HCT116 (cell line): ENCODE measurements at regions not wholly inside any gene's neighbourhood (a gene's known extent, or its start where the extent isn't known, plus 50 kb on each side); places are given as distances from the start of the nearest gene placed in this dataset.

Source experiments
- ATAC-seq: fragments of 200-7000 bp; cut with Tn5 transposase; 2 replicates; pipeline ENCODE4 v1.9.1; 2020; ENCODE audit warnings: mild to moderate bottlenecking, moderate library complexity
- BruUV-seq: library from RNA; stranded (reverse); fragments of 400-500 nt; replicated peaks from 2 replicates; lab custom pipeline; 2021; lab: Mats Ljungman, UMichigan
- CTCF ChIA-PET: fragments of 300-600 bp; sonication (Branson Sonifier 250); formaldehyde crosslinking; loops from one replicate; lab custom pipeline; 2021; ENCODE audit warnings: antibody characterized with exemption; lab: Charles Lee
- POLR2A ChIA-PET: fragments of 300-600, 350-600 bp; sonication (Branson Sonifier 250); formaldehyde crosslinking; loops from one replicate; lab custom pipeline; 2021; ENCODE audit warnings: antibody characterized with exemption; lab: Charles Lee
- RAD21 ChIA-PET, 2 experiments: fragments of 300-600 bp; sonication (Branson Sonifier 250); formaldehyde crosslinking; loops; one replicate each; lab custom pipeline; 2023; ENCODE audit warnings: low total read pairs in 2 of 2; ENCODE audit not compliant: uncharacterized antibody in 2 of 2, unreplicated experiment in 2 of 2, low non-redundant PET in 1 of 2; lab: Charles Lee
- DNase-seq: peaks from one replicate; pipeline ENCODE4 v3.0.0-alpha.2; 2010; ENCODE audit warnings: low read depth, low spot score
- H2AFZ ChIP-seq: fragments of 200-600 bp; shearing (Covaris generic), sonication (generic); 2 replicates; pipeline ENCODE4 v1.6.1; 2017; ENCODE audit warnings: low read depth, mixed run types, mixed read lengths, antibody characterized with exemption, low read length; ENCODE audit not compliant: poor library complexity, severe bottlenecking
- H3K27ac ChIP-seq: 2 replicates; pipeline ENCODE4 v1.5.1; 2012; ENCODE audit warnings: low read depth, low read length
- H3K27me3 ChIP-seq: fragments of 200-600 bp; sonication (generic); 2 replicates; pipeline ENCODE4 v1.6.1; 2016; ENCODE audit warnings: mixed run types, low read length, mixed read lengths; ENCODE audit not compliant: insufficient read depth
- H3K36me3 ChIP-seq, 2 experiments: fragments of 200-500 bp in 1 of 2; fragments of 200-600 bp in 1 of 2; sonication (Bioruptor generic) in 1 of 2; sonication (generic) in 1 of 2; 2 replicates each; pipeline versions ENCODE4 v1.5.1 to v1.6.1; 2014 to 2016; ENCODE audit warnings: low read length in 2 of 2, inconsistent platforms in 1 of 2, mixed read lengths in 1 of 2, mixed run types in 1 of 2; ENCODE audit not compliant: insufficient read depth in 2 of 2, control insufficient read depth in 1 of 2
- H3K4me1 ChIP-seq, 2 experiments: fragments of 200-600 bp in 1 of 2; sonication (generic) in 1 of 2; 2 replicates each; pipeline versions ENCODE4 v1.5.1 to v1.6.1; 2012 to 2017; ENCODE audit warnings: low read length in 2 of 2, inconsistent platforms in 1 of 2, mild to moderate bottlenecking in 1 of 2, mixed read lengths in 1 of 2, mixed run types in 1 of 2, moderate library complexity in 1 of 2; ENCODE audit not compliant: insufficient read depth in 2 of 2, control insufficient read depth in 1 of 2
- H3K4me2 ChIP-seq: fragments of 200-600 bp; sonication (generic); 2 replicates; pipeline ENCODE4 v1.6.1; 2017; ENCODE audit warnings: mixed run types, low read length, mixed read lengths
- H3K4me3 ChIP-seq, 2 experiments: fragments of 200-600 bp in 1 of 2; sonication (generic) in 1 of 2; replicated peaks in 1 of 2; 2 replicates each; pipeline ENCODE4 v1.5.1; 2011 to 2016; ENCODE audit warnings: low read length in 2 of 2, control low read depth in 1 of 2, low read depth in 1 of 2, mild to moderate bottlenecking in 1 of 2, mixed read lengths in 1 of 2, mixed run types in 1 of 2
- H3K79me2 ChIP-seq: fragments of 200-600 bp; sonication (generic); 2 replicates; pipeline ENCODE4 v1.6.1; 2017; ENCODE audit warnings: mild to moderate bottlenecking, mixed run types, low read length, moderate library complexity, mixed read lengths; ENCODE audit not compliant: insufficient read depth
- H3K9ac ChIP-seq: fragments of 200-600 bp; sonication (generic); 2 replicates; pipeline ENCODE4 v1.6.1; 2016; ENCODE audit warnings: low read length, mixed read lengths
- H3K9me2 ChIP-seq: fragments of 200-600 bp; sonication (generic), shearing (Covaris generic); 2 replicates; pipeline ENCODE4 v1.6.1; 2017; ENCODE audit warnings: mixed run types, mild to moderate bottlenecking, moderate library complexity; ENCODE audit not compliant: insufficient read depth
- H3K9me3 ChIP-seq, 2 experiments: fragments of 200-500 bp in 1 of 2; fragments of 200-600 bp in 1 of 2; sonication (Bioruptor generic) in 1 of 2; sonication (generic) in 1 of 2; 2 replicates each; pipeline ENCODE4 v1.6.1; 2014 to 2017; ENCODE audit warnings: low read length in 2 of 2, mixed read lengths in 2 of 2, inconsistent platforms in 1 of 2, low read depth in 1 of 2, mild to moderate bottlenecking in 1 of 2, mixed run types in 1 of 2, moderate library complexity in 1 of 2; ENCODE audit not compliant: control insufficient read depth in 1 of 2, insufficient read depth in 1 of 2
- H4K20me1 ChIP-seq: fragments of 200-600 bp; sonication (generic), shearing (Covaris generic); 2 replicates; pipeline ENCODE4 v1.6.1; 2017; ENCODE audit warnings: mixed run types, mild to moderate bottlenecking, moderate library complexity; ENCODE audit not compliant: insufficient read depth
- EZH2 ChIP-seq: fragments of 200-600 bp; sonication (generic); IDR thresholded peaks from 2 replicates; pipeline ENCODE4 v1.6.1; 2017; ENCODE audit warnings: antibody characterized with exemption, mixed run types
- FOSL1 ChIP-seq: IDR thresholded peaks from 2 replicates; pipeline ENCODE4 v1.6.1; 2012; ENCODE audit warnings: low read depth
- JUND ChIP-seq: IDR thresholded peaks from 2 replicates; pipeline ENCODE4 v1.6.1; 2012
- MAX ChIP-seq: IDR thresholded peaks from 2 replicates; pipeline ENCODE4 v1.6.1; 2012
- SP1 ChIP-seq: IDR thresholded peaks from 2 replicates; pipeline ENCODE4 v1.6.1; 2012; ENCODE audit warnings: low read depth
- SRF ChIP-seq: IDR thresholded peaks from 2 replicates; pipeline ENCODE4 v1.6.1; 2012; ENCODE audit warnings: low read depth
- ZBTB33 ChIP-seq: IDR thresholded peaks from 2 replicates; pipeline ENCODE4 v1.6.1; 2011; ENCODE audit warnings: mild to moderate bottlenecking, low read length, moderate library complexity; ENCODE audit not compliant: insufficient replicate concordance; ENCODE audit errors: extremely low read depth
- intact Hi-C: fragments of 100-400 bp; cut with micrococcal nuclease; formaldehyde crosslinking; loops from 2 replicates; pipeline ENCODE4 v1.10.0; 2022

GRCh38 chr6:17218749-17219093 lies 62.4 kb upstream of the RBM24 start:
- Histone ChIP-seq H3K27me3 (no peaks in the 10 kb centered on the region), H3K4me3 (no peak overlapping the region), H2AFZ (no peak overlapping the region), H3K4me2 (no peak overlapping the region), H3K9me2 (no peaks in the 10 kb centered on the region), H3K27ac (no peak overlapping the region), H3K79me2 (no peaks in the 10 kb centered on the region), H3K9me3 (no peaks in the 10 kb centered on the region), H3K4me1 (no peaks in the 10 kb centered on the region), H3K36me3 (no peaks in the 10 kb centered on the region), H4K20me1 (no peaks in the 10 kb centered on the region), H3K9ac (no peak overlapping the region)
- ChIA-PET CTCF (no interaction called here), RAD21 (no interaction called here), POLR2A (no interaction called here)
- no peak for TF ChIP-seq SP1
- TF ChIP-seq EZH2 = no peak
- no peak for TF ChIP-seq FOSL1
- DNase-seq (no peak), ATAC-seq (no peak)
- no TSS peak for BruUV-seq
- intact Hi-C loops = no loop called here

- POLR2A ChIA-PET = no interaction called here
Observed at GRCh38 chr6:17219098-17219497, 62.1 kb upstream of the RBM24 start.

More at GRCh38 chr6:17219098-17219497, 62.1 kb upstream of the RBM24 start:
- no peaks in the 10 kb centered on the region for H4K20me1 ChIP-seq
- no peak overlapping the region for H3K27ac ChIP-seq
- no peak overlapping the region for H3K4me3 ChIP-seq
- no peaks in the 10 kb centered on the region for H3K79me2 ChIP-seq
- no peaks in the 10 kb centered on the region for H3K9me2 ChIP-seq
- ChIA-PET CTCF (no interaction called here), RAD21 (no interaction called here)
- H3K4me1 ChIP-seq = no peaks in the 10 kb centered on the region
- no peak for DNase-seq
- no TSS peak for BruUV-seq
- no peak overlapping the region for H2AFZ ChIP-seq
- ATAC-seq = no peak
- H3K4me2 ChIP-seq = no peak overlapping the region
- TF ChIP-seq ZBTB33 (no peak), SRF (no peak), SP1 (no peak), JUND (no peak), MAX (no peak)
- H3K36me3 ChIP-seq = no peaks in the 10 kb centered on the region
- no peaks in the 10 kb centered on the region for H3K9me3 ChIP-seq
- no peaks in the 10 kb centered on the region for H3K27me3 ChIP-seq
- intact Hi-C loops = no loop called here
- no peak overlapping the region for H3K9ac ChIP-seq
